PFSK-1 (cell line): ENCODE measurements at regions not wholly inside any gene's neighbourhood (a gene's known extent, or its start where the extent isn't known, plus 50 kb on each side); places are given as distances from the start of the nearest gene placed in this dataset.

Experiments
- POLR2AphosphoS5 ChIP-seq: IDR thresholded peaks from 2 replicates; pipeline ENCODE4 v1.6.1; 2012; ENCODE audit warnings: low read depth, mild to moderate bottlenecking, control low read depth, low read length, moderate library complexity
- TAF1 ChIP-seq: IDR thresholded peaks from 2 replicates; pipeline ENCODE4 v1.6.1; 2012; ENCODE audit warnings: low read length, control low read depth, borderline replicate concordance; ENCODE audit not compliant: insufficient read depth
- TF ChIP-seq, protein P1 (sequence below), 2 experiments: IDR thresholded peaks; 2 replicates each; pipeline versions ENCODE4 v1.6.1 to v1.8.0; 2011 to 2012; ENCODE audit warnings: low read depth in 2 of 2, low read length in 2 of 2, control low read depth in 1 of 2, inconsistent platforms in 1 of 2, mild to moderate bottlenecking in 1 of 2, moderate library complexity in 1 of 2; ENCODE audit not compliant: insufficient read depth in 1 of 2

DNA sequence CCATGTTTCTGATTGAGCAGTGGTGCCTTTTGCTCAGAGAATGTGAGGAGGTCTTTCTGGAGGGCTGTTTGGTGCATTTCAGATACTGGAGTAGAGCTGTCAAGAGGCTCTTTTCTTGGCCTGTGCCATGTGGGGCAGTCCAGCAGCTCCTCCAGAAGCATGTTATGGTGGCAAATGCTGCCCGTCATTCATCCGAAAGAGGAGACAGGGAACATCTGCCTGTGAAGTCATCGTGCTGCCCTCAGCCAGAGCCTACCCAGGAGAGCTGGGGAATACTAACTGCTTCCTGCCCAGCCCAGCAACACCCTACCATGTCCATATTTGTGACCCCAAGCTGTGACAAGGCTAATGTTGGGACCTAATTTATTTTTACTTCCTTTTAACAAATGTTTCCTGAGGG, 82.2 kb upstream of the SLC6A6 start:
- TF ChIP-seq POLR2AphosphoS5 (no peak), TAF1 (no peak)
- TF ChIP-seq, protein P1, sequence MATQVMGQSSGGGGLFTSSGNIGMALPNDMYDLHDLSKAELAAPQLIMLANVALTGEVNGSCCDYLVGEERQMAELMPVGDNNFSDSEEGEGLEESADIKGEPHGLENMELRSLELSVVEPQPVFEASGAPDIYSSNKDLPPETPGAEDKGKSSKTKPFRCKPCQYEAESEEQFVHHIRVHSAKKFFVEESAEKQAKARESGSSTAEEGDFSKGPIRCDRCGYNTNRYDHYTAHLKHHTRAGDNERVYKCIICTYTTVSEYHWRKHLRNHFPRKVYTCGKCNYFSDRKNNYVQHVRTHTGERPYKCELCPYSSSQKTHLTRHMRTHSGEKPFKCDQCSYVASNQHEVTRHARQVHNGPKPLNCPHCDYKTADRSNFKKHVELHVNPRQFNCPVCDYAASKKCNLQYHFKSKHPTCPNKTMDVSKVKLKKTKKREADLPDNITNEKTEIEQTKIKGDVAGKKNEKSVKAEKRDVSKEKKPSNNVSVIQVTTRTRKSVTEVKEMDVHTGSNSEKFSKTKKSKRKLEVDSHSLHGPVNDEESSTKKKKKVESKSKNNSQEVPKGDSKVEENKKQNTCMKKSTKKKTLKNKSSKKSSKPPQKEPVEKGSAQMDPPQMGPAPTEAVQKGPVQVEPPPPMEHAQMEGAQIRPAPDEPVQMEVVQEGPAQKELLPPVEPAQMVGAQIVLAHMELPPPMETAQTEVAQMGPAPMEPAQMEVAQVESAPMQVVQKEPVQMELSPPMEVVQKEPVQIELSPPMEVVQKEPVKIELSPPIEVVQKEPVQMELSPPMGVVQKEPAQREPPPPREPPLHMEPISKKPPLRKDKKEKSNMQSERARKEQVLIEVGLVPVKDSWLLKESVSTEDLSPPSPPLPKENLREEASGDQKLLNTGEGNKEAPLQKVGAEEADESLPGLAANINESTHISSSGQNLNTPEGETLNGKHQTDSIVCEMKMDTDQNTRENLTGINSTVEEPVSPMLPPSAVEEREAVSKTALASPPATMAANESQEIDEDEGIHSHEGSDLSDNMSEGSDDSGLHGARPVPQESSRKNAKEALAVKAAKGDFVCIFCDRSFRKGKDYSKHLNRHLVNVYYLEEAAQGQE (IDR thresholded peaks at IDR 0.05; ENCODE audit: insufficient read depth in 1 of 2, low read depth in 2 of 2, low read length in 2 of 2) = no peak
